AG09309 (cell line): ENCODE measurements at regions not wholly inside any gene's neighbourhood (a gene's known extent, or its start where the extent isn't known, plus 50 kb on each side); places are given as distances from the start of the nearest gene placed in this dataset.

Source experiments
- DNase-seq: peaks from one replicate; pipeline ENCODE4 v3.0.0-alpha.2; 2010; ENCODE audit warnings: low read depth
- H3K4me3 ChIP-seq: 2 replicates; pipeline ENCODE4 v1.5.1; 2011; ENCODE audit warnings: mild to moderate bottlenecking, low read depth, low read length, moderate library complexity; ENCODE audit not compliant: control insufficient read depth
- TF ChIP-seq, protein P1 (sequence below): IDR thresholded peaks from 2 replicates; pipeline ENCODE4 v1.5.1; 2011; ENCODE audit warnings: mild to moderate bottlenecking, low read depth, low read length, inconsistent platforms; ENCODE audit not compliant: insufficient read depth, control insufficient read depth; ENCODE audit errors: missing control alignments

DNA sequence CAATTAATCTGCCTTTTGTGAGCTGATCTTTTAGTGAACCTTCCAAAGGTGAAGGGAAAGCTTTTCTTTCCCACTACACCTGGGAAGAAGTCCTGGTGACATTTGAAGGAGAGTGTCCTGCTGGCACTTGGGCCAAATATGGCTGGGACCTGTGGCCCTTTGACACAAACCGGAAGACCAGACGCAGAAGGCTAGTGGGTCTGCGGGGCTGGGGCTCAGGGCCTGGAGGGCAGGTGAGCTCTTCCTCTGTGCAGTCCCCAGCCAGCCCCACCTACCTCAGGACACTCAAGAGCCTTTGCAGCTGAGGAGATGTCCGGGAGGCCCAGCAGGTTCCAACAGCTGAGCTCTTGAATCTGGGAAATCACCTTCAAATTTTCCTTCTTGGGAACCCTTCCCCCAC is 138.0 kb upstream of the THY1 start:
- no peak overlapping the region for H3K4me3 ChIP-seq
- no peak for DNase-seq
- TF ChIP-seq, protein P1, sequence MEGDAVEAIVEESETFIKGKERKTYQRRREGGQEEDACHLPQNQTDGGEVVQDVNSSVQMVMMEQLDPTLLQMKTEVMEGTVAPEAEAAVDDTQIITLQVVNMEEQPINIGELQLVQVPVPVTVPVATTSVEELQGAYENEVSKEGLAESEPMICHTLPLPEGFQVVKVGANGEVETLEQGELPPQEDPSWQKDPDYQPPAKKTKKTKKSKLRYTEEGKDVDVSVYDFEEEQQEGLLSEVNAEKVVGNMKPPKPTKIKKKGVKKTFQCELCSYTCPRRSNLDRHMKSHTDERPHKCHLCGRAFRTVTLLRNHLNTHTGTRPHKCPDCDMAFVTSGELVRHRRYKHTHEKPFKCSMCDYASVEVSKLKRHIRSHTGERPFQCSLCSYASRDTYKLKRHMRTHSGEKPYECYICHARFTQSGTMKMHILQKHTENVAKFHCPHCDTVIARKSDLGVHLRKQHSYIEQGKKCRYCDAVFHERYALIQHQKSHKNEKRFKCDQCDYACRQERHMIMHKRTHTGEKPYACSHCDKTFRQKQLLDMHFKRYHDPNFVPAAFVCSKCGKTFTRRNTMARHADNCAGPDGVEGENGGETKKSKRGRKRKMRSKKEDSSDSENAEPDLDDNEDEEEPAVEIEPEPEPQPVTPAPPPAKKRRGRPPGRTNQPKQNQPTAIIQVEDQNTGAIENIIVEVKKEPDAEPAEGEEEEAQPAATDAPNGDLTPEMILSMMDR: no peak

DNA sequence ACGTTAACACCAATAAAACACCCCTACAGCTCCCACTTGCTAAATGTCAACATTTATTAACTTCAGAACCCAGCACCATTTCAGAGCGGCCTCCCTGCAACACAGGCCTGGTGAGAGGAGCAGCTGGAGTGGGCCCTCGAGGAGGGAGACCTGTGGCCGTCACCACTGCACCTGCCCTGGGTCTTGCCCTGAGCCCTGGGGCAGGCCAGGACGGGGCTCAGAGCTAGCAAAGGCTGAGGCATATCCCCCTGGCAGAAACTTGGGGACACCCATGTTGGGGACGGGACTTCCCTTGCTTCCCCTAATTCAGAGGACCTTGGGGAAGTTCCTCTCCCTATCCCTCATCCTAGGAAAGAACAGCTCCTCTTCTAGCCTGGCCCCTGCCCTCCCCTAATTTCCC is 137.3 kb upstream of the THY1 start:
- no peak for DNase-seq
- no peak overlapping the region for H3K4me3 ChIP-seq
- TF ChIP-seq, protein P1: no peak

DNA sequence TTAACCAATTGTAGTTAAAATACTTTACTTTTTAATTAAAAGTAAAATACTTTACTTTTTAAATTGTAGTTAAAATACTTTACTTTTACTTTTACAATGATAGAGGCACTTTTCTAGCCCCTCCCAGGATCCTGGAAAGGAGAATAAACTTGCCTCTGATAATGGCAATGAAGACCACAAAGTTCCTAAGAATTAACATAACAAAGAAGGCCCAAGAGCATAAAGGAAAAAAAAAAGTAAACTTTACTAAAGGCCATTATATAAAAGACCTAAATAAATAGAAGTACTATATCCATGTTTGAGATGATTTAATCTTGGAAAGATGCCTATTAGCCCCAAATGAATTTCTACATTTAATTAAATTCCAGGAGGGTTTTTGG is 129.1 kb upstream of the THY1 start:
- H3K4me3 ChIP-seq: no peak overlapping the region
- no peak for DNase-seq
- TF ChIP-seq, protein P1: no peak

DNA sequence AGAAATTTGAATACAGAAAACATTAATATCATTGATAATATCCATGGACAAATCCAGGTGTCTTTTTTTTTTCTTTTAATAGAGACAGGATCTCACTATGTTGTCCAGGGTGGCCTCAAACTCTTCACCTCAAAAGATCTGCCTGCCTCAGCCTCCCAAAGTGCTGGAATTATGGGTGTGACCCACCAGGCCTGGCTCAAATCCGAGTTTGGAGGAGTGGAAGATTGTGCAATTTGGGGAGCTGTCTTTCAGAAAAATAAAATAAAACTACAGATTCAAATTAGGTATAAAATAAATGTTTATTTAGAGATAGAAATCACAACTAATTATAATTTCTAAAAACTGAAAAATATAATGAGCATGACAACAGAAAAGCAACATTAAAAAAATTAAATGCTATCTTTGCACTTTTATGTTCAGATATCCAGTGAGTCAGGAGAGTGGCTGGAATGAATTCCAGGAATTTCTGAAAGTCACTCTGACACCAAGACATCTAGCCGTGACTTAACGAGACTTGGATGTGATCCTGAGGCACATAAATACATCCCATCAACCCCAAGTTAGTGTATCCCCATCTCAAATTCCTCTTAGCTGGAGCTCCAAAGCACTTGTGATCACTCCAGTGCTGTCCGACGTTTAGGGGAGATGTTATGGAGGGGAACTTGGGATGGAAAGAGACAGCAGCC is 128.6 kb upstream of the THY1 start:
- no peak for DNase-seq
- no peak overlapping the region for H3K4me3 ChIP-seq
- TF ChIP-seq, protein P1: no peak

DNA sequence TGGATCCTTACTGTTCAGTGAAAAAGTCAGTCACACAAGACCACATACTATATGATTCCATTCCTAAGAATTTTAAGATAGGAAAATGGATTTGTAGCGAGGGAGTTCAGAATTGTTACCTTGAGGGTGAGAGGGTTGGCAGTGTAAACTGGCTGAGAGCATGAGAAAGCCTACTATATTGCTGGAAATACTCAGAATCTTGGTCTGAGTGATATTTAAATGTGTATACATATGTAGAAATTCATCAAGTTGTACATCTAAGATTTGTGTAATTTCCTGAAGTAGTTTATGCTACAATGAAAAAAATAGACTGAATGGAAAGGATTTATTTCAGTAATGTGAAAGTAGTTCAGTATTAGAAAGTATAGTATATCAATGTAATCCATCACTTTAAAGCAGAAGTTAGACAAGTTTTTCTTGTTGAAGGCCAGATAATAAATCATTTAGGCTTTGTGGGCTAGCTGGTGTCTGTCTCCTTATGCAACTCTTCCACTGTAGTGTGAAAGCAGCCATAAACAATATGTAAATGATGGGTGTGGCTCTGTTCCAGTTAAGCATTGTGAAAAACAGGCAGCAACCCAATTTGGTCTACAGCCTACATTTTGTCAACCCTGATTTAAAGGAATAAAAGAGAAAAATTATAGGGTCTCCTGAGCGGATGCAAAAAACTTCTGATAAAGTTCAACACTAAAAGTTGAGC is 127.2 kb upstream of the THY1 start:
- H3K4me3 ChIP-seq: no peak overlapping the region
- TF ChIP-seq, protein P1: no peak
- no peak for DNase-seq

DNA sequence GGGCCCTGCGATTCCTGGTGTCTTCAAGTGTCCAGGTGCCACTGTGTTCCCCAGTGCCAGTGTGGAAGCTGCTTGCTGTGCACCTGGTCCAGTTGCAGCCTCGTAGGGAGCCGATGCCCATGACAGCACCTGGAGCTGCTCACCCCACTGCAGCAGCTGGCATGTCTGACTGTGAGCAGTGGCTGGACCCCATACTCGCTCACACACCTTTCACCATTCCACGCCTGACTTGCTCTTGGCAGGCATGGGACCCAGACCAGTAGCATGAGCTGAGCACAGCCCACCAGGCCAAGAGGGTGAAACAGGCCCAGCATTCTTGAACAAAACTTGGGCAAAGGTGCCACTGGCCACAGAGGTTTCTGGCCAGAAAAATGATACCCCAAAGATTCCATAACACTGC is 124.5 kb upstream of the THY1 start:
- TF ChIP-seq, protein P1: no peak
- H3K4me3 ChIP-seq: no peak overlapping the region
- no peak for DNase-seq
